ENCODE measurements at regions not wholly inside any gene's neighbourhood (a gene's known extent, or its start where the extent isn't known, plus 50 kb on each side); places are given as distances from the start of the nearest gene placed in this dataset.
"Not testable (repeated sequence)": the region's sequence is repeated elsewhere in the genome, so short reads cannot be mapped to it uniquely, and the experiment has no call there.

GRCh38 chr5:85458319-85458718 lies 1073.6 kb upstream of the EDIL3 start:
- intact Hi-C loops (cut with micrococcal nuclease), result no loop called here
- Histone ChIP-seq H3K27me3 (ENCODE audit: control insufficient read depth, insufficient read depth, low read length) (no peaks in the 10 kb centered on the region), H3K36me3 (ENCODE audit: control insufficient read depth, insufficient read depth, low read length) (no peaks in the 10 kb centered on the region), H3K9me3 (ENCODE audit: control insufficient read depth, insufficient read depth, low read length) (peaks cover 17% of the 10 kb centered on the region), H3K27ac (ENCODE audit: low read length) (no peak overlapping the region), H3K4me3 (ENCODE audit: low read length) (no peak overlapping the region), H3K4me1 (ENCODE audit: control insufficient read depth, insufficient read depth, low read length) (no peaks in the 10 kb centered on the region)
- no peaks in the 10 kb centered on the region for H3K27me3 Mint-ChIP-seq (ENCODE audit: low read depth in 2 of 2)
- TF ChIP-seq CTCF (IDR thresholded peaks at IDR 0.05), result no peak
- WGBS (ENCODE audit: insufficient coverage), result 83% methylated on average over 2 of the region's 2 CpGs
- DNase-seq (no peak), ATAC-seq (no peak)
- H3K4me1 Mint-ChIP-seq, result no peaks in the 10 kb centered on the region
- no peak overlapping the region for H3K4me3 Mint-ChIP-seq
- peaks cover 12 to 13% of the 10 kb centered on the region in 2 donors for H3K9me3 Mint-ChIP-seq
- peaks cover 10% of the 10 kb centered on the region for H3K36me3 Mint-ChIP-seq
- H3K27ac Mint-ChIP-seq, result no peak overlapping the region

GRCh38 chr5:85462957-85463356 lies 1078.3 kb upstream of the EDIL3 start:
- 80% methylated on average over 1 of the region's 1 CpG for WGBS (ENCODE audit: insufficient coverage)
- Histone ChIP-seq H3K4me3 (ENCODE audit: low read length) (no peak overlapping the region), H3K4me1 (ENCODE audit: control insufficient read depth, insufficient read depth, low read length) (no peaks in the 10 kb centered on the region), H3K9me3 (ENCODE audit: control insufficient read depth, insufficient read depth, low read length) (peaks cover 19% of the 10 kb centered on the region), H3K27me3 (ENCODE audit: control insufficient read depth, insufficient read depth, low read length) (no peaks in the 10 kb centered on the region), H3K36me3 (ENCODE audit: control insufficient read depth, insufficient read depth, low read length) (no peaks in the 10 kb centered on the region), H3K27ac (ENCODE audit: low read length) (no peak overlapping the region)
- no peak for TF ChIP-seq CTCF (IDR thresholded peaks at IDR 0.05)
- DNase-seq, result no peak
- Mint-ChIP-seq H3K27me3 (ENCODE audit: low read depth in 2 of 2) (no peaks in the 10 kb centered on the region), H3K4me3 (no peak overlapping the region), H3K27ac (no peak overlapping the region), H3K36me3 (peaks cover 20% of the 10 kb centered on the region), H3K4me1 (no peaks in the 10 kb centered on the region), H3K9me3 (peaks cover 9 to 16% of the 10 kb centered on the region in 2 donors)
- ATAC-seq, result no peak
- intact Hi-C loops (cut with micrococcal nuclease), result no loop called here

GRCh38 chr5:85466423-85466822 lies 1081.7 kb upstream of the EDIL3 start:
- H3K27ac ChIP-seq (ENCODE audit: low read length), result no peak overlapping the region
- H3K4me1 Mint-ChIP-seq, result no peaks in the 10 kb centered on the region
- peaks cover 2% of the 10 kb centered on the region for H3K9me3 ChIP-seq (ENCODE audit: control insufficient read depth, insufficient read depth, low read length)
- H3K27ac Mint-ChIP-seq, result no peak overlapping the region
- no peaks in the 10 kb centered on the region for H3K27me3 ChIP-seq (ENCODE audit: control insufficient read depth, insufficient read depth, low read length)
- 69% methylated on average over 1 of the region's 1 CpG for WGBS (ENCODE audit: insufficient coverage)
- no peak overlapping the region for H3K4me3 ChIP-seq (ENCODE audit: low read length)
- H3K36me3 ChIP-seq (ENCODE audit: control insufficient read depth, insufficient read depth, low read length), result no peaks in the 10 kb centered on the region
- intact Hi-C loops (cut with micrococcal nuclease), result no loop called here
- H3K36me3 Mint-ChIP-seq, result peaks cover 40% of the 10 kb centered on the region
- TF ChIP-seq CTCF (IDR thresholded peaks at IDR 0.05), result no peak
- H3K27me3 Mint-ChIP-seq (ENCODE audit: low read depth in 2 of 2), result no peaks in the 10 kb centered on the region
- H3K4me3 Mint-ChIP-seq, result no peak overlapping the region
- DNase-seq (no peak), ATAC-seq (no peak)
- peaks cover 20 to 33% of the 10 kb centered on the region in 2 donors for H3K9me3 Mint-ChIP-seq
- H3K4me1 ChIP-seq (ENCODE audit: control insufficient read depth, insufficient read depth, low read length), result no peaks in the 10 kb centered on the region

GRCh38 chr5:85472749-85473148 lies 1088.1 kb upstream of the EDIL3 start:
- Mint-ChIP-seq H3K9me3 (peaks cover 16 to 39% of the 10 kb centered on the region in 2 donors), H3K27me3 (ENCODE audit: low read depth in 2 of 2) (no peaks in the 10 kb centered on the region), H3K27ac (no peak overlapping the region), H3K4me3 (no peak overlapping the region), H3K4me1 (no peaks in the 10 kb centered on the region), H3K36me3 (peaks cover 20% of the 10 kb centered on the region)
- Histone ChIP-seq H3K36me3 (ENCODE audit: control insufficient read depth, insufficient read depth, low read length) (no peaks in the 10 kb centered on the region), H3K4me3 (ENCODE audit: low read length) (no peak overlapping the region), H3K27me3 (ENCODE audit: control insufficient read depth, insufficient read depth, low read length) (no peaks in the 10 kb centered on the region), H3K9me3 (ENCODE audit: control insufficient read depth, insufficient read depth, low read length) (no peaks in the 10 kb centered on the region), H3K4me1 (ENCODE audit: control insufficient read depth, insufficient read depth, low read length) (no peaks in the 10 kb centered on the region), H3K27ac (ENCODE audit: low read length) (no peak overlapping the region)
- no peak for ATAC-seq
- TF ChIP-seq CTCF (IDR thresholded peaks at IDR 0.05), result no peak
- intact Hi-C loops (cut with micrococcal nuclease), result no loop called here
- no peak for DNase-seq

GRCh38 chr5:85475151-85475550 lies 1090.5 kb upstream of the EDIL3 start:
- H3K4me1 ChIP-seq (ENCODE audit: control insufficient read depth, insufficient read depth, low read length); H3K4me3 Mint-ChIP-seq; H3K27ac Mint-ChIP-seq; H3K36me3 ChIP-seq (ENCODE audit: control insufficient read depth, insufficient read depth, low read length); H3K36me3 Mint-ChIP-seq; H3K9me3 ChIP-seq (ENCODE audit: control insufficient read depth, insufficient read depth, low read length); DNase-seq; H3K27me3 ChIP-seq (ENCODE audit: control insufficient read depth, insufficient read depth, low read length); H3K4me3 ChIP-seq (ENCODE audit: low read length); ATAC-seq; H3K27ac ChIP-seq (ENCODE audit: low read length); intact Hi-C loops (cut with micrococcal nuclease); H3K4me1 Mint-ChIP-seq; H3K27me3 Mint-ChIP-seq (ENCODE audit: low read depth in 2 of 2): not testable (repeated sequence)
- 89% methylated on average over 3 of the region's 4 CpGs for WGBS (ENCODE audit: insufficient coverage)
- H3K9me3 Mint-ChIP-seq, result peaks cover 10 to 35% of the 10 kb centered on the region in 2 donors

Data from natural killer cell (primary cell).